Neural cell (in vitro differentiated cells): ENCODE measurements at regions not wholly inside any gene's neighbourhood (a gene's known extent, or its start where the extent isn't known, plus 50 kb on each side); places are given as distances from the start of the nearest gene placed in this dataset.
A peak's percentile ranks its signal among the peaks of the same experiment; 100 is the strongest.

ENCODE experiments used
- H2AFZ ChIP-seq: fragments of 200-600, 300-800 bp; sonication (generic), shearing (Covaris generic); 2 replicates; pipeline ENCODE4 v1.6.0; 2014; ENCODE audit warnings: low read depth, mild to moderate bottlenecking, antibody characterized with exemption, low read length, moderate library complexity
- H3F3A ChIP-seq: fragments of 200-600 bp; shearing (Covaris generic); 2 replicates; pipeline ENCODE4 v1.6.1; 2016; ENCODE audit warnings: mild to moderate bottlenecking, moderate library complexity, mixed read lengths, antibody characterized with exemption, low read length; ENCODE audit not compliant: insufficient read depth, poor library complexity, severe bottlenecking
- H3K27ac ChIP-seq: fragments of 200-600, 300-800 bp; sonication (generic), shearing (Covaris generic); 2 replicates; pipeline ENCODE4 v1.5.1; 2014; ENCODE audit warnings: mild to moderate bottlenecking, low read length, moderate library complexity
- H3K27me3 ChIP-seq: fragments of 300-800, 200-600 bp; sonication (generic), shearing (Covaris generic); 2 replicates; pipeline ENCODE4 v1.6.0; 2014; ENCODE audit warnings: mild to moderate bottlenecking, low read depth, low read length, moderate library complexity; ENCODE audit not compliant: insufficient read depth
- H3K36me3 ChIP-seq: fragments of 300-800, 200-600 bp; sonication (generic), shearing (Covaris generic); 2 replicates; pipeline ENCODE4 v1.5.1; 2014; ENCODE audit warnings: mild to moderate bottlenecking, antibody characterized with exemption, low read length, moderate library complexity; ENCODE audit not compliant: insufficient read depth
- H3K4me2 ChIP-seq: fragments of 300-800, 200-600 bp; sonication (generic), shearing (Covaris generic); 2 replicates; pipeline ENCODE4 v1.6.0; 2014; ENCODE audit warnings: mild to moderate bottlenecking, low read length
- H3K4me3 ChIP-seq: fragments of 300-800, 200-600 bp; sonication (generic), shearing (Covaris generic); 2 replicates; pipeline ENCODE4 v1.5.1; 2014; ENCODE audit warnings: mild to moderate bottlenecking, low read length, moderate library complexity
- H3K79me2 ChIP-seq: fragments of 200-600 bp; shearing (Covaris generic); replicated peaks from 2 replicates; pipeline ENCODE4 v1.6.0; 2014; ENCODE audit warnings: mild to moderate bottlenecking, low read length, moderate library complexity; ENCODE audit not compliant: insufficient read depth
- H3K9ac ChIP-seq: fragments of 300-800, 200-600 bp; sonication (generic), shearing (Covaris generic); 2 replicates; pipeline ENCODE4 v1.6.1; 2016; ENCODE audit warnings: mild to moderate bottlenecking, low read length, mixed read lengths
- H3K9me2 ChIP-seq: fragments of 200-600 bp; shearing (Covaris generic); 2 replicates; pipeline ENCODE4 v1.6.1; 2016; ENCODE audit warnings: mild to moderate bottlenecking, low read length, mixed read lengths; ENCODE audit not compliant: insufficient read depth
- H3K9me3 ChIP-seq: fragments of 200-600, 300-800 bp; sonication (generic), shearing (Covaris generic); 2 replicates; pipeline ENCODE4 v1.6.1; 2016; ENCODE audit warnings: mild to moderate bottlenecking, mixed run types, low read length, moderate library complexity, mixed read lengths
- H4K20me1 ChIP-seq: fragments of 200-600 bp; shearing (Covaris generic); 2 replicates; pipeline ENCODE4 v1.6.1; 2016; ENCODE audit warnings: mild to moderate bottlenecking, mixed run types; ENCODE audit not compliant: insufficient read depth
- CTCF ChIP-seq: fragments of 450-650 bp; IDR thresholded peaks from 2 replicates; pipeline ENCODE4 v1.5.1; 2014; ENCODE audit warnings: antibody characterized with exemption, mild to moderate bottlenecking, moderate library complexity; ENCODE audit not compliant: poor library complexity, severe bottlenecking
- EP300 ChIP-seq: fragments of 450-650 bp; conservative IDR thresholded peaks from 2 replicates; pipeline ENCODE4 v1.6.1; 2014; ENCODE audit warnings: antibody characterized with exemption, mild to moderate bottlenecking, moderate library complexity; ENCODE audit not compliant: poor library complexity, severe bottlenecking
- EZH2 ChIP-seq: fragments of 200-600, 300-800 bp; shearing (Covaris generic), sonication (generic); IDR thresholded peaks from 2 replicates; pipeline ENCODE4 v1.6.1; 2014; ENCODE audit warnings: antibody characterized with exemption, low read length, borderline replicate concordance, mild to moderate bottlenecking; ENCODE audit not compliant: insufficient read depth, poor library complexity, severe bottlenecking
- MXI1 ChIP-seq: fragments of 450-650 bp; conservative IDR thresholded peaks from 2 replicates; pipeline ENCODE4 v1.6.1; 2014; ENCODE audit warnings: antibody characterized with exemption, mild to moderate bottlenecking; ENCODE audit not compliant: poor library complexity, severe bottlenecking
- POLR2AphosphoS5 ChIP-seq: IDR thresholded peaks from 2 replicates; pipeline ENCODE4 v1.6.1; 2012
- RAD21 ChIP-seq: fragments of 450-650 bp; conservative IDR thresholded peaks from 2 replicates; pipeline ENCODE4 v1.6.1; 2014; ENCODE audit warnings: antibody characterized with exemption, mild to moderate bottlenecking, moderate library complexity
- REST ChIP-seq: IDR thresholded peaks from 2 replicates; pipeline ENCODE4 v1.6.1; 2012; ENCODE audit warnings: borderline replicate concordance
- SMC3 ChIP-seq: fragments of 450-650 bp; conservative IDR thresholded peaks from 2 replicates; pipeline ENCODE4 v1.6.1; 2014; ENCODE audit warnings: antibody characterized with exemption, mild to moderate bottlenecking, moderate library complexity; ENCODE audit not compliant: poor library complexity
- TAF1 ChIP-seq: IDR thresholded peaks from 2 replicates; pipeline ENCODE4 v1.6.1; 2012; ENCODE audit warnings: low read depth

- no peaks in the 10 kb centered on the region for H3K9me3 ChIP-seq
- no peak overlapping the region for H3K4me3 ChIP-seq
- H3K4me2 ChIP-seq, result no peak overlapping the region
- no peaks in the 10 kb centered on the region for H3K79me2 ChIP-seq
- H3F3A ChIP-seq, result no peaks in the 10 kb centered on the region
- H3K36me3 ChIP-seq, result no peaks in the 10 kb centered on the region
- no peak overlapping the region for H3K9ac ChIP-seq
- no peaks in the 10 kb centered on the region for H4K20me1 ChIP-seq
- no peak overlapping the region for H2AFZ ChIP-seq
- H3K27me3 ChIP-seq, result no peaks in the 10 kb centered on the region
- TF ChIP-seq RAD21, result no peak
- TF ChIP-seq EZH2, result no peak
- TF ChIP-seq EP300, result no peak
- TF ChIP-seq POLR2AphosphoS5, result no peak
- no peak for TF ChIP-seq REST
- no peak for TF ChIP-seq CTCF
- no peak overlapping the region for H3K27ac ChIP-seq
- no peaks in the 10 kb centered on the region for H3K9me2 ChIP-seq
These were observed 64.1 kb upstream of the NTPCR start for GRCh38 chr1:232886271-232886670.

GRCh38 chr1:232890340-232890943, 60.0 kb upstream of the NTPCR start:
- no peaks in the 10 kb centered on the region for H4K20me1 ChIP-seq
- peak overlapping the region; percentile 10 for H3K27ac ChIP-seq
- H3K79me2 ChIP-seq, result no peaks in the 10 kb centered on the region
- H3K9me2 ChIP-seq, result no peaks in the 10 kb centered on the region
- no peak overlapping the region for H3K4me3 ChIP-seq
- H3K9me3 ChIP-seq, result no peaks in the 10 kb centered on the region
- H3K27me3 ChIP-seq, result no peaks in the 10 kb centered on the region
- H3F3A ChIP-seq, result no peaks in the 10 kb centered on the region
- H3K36me3 ChIP-seq, result no peaks in the 10 kb centered on the region
- no peak overlapping the region for H3K9ac ChIP-seq
- no peak overlapping the region for H3K4me2 ChIP-seq
- no peak for TF ChIP-seq MXI1
- TF ChIP-seq POLR2AphosphoS5, result peak; percentile 71
- TF ChIP-seq EP300, result peak; percentile 78
- TF ChIP-seq CTCF, result no peak
- peak; percentile 51 for TF ChIP-seq RAD21
- TF ChIP-seq REST, result peak; percentile 58
- TF ChIP-seq EZH2, result no peak
- peak; percentile 34 for TF ChIP-seq SMC3
- no peak for TF ChIP-seq TAF1
- no peak overlapping the region for H2AFZ ChIP-seq
